DND-41 (cell line): ENCODE measurements at regions not wholly inside any gene's neighbourhood (a gene's known extent, or its start where the extent isn't known, plus 50 kb on each side); places are given as distances from the start of the nearest gene placed in this dataset.
A peak's percentile ranks its signal among the peaks of the same experiment; 100 is the strongest.

Experiments
- ATAC-seq: fragments of 200-7000 bp; cut with Tn5 transposase; 3 replicates; pipeline ENCODE4 v1.9.1; 2021; ENCODE audit warnings: low read depth; ENCODE audit not compliant: insufficient read depth
- DNase-seq: peaks from one replicate; pipeline ENCODE4 v3.0.0-alpha.2; 2020
- H2AFZ ChIP-seq: 2 replicates; pipeline ENCODE4 v1.6.0; 2012; ENCODE audit warnings: low read depth, low read length
- H3K27ac ChIP-seq: 2 replicates; pipeline ENCODE4 v1.5.1; 2012; ENCODE audit warnings: low read length, inconsistent platforms
- H3K27me3 ChIP-seq: fragments of 200-600 bp; sonication (generic); 2 replicates; pipeline ENCODE4 v1.6.0; 2012; ENCODE audit warnings: low read length, mild to moderate bottlenecking, inconsistent platforms; ENCODE audit not compliant: insufficient read depth, poor library complexity
- H3K36me3 ChIP-seq: 2 replicates; pipeline ENCODE4 v1.5.1; 2012; ENCODE audit warnings: low read length, inconsistent platforms; ENCODE audit not compliant: insufficient read depth
- H3K4me1 ChIP-seq: 2 replicates; pipeline ENCODE4 v1.5.1; 2012; ENCODE audit warnings: mild to moderate bottlenecking, low read length; ENCODE audit not compliant: insufficient read depth
- H3K4me2 ChIP-seq: 2 replicates; pipeline ENCODE4 v1.6.0; 2012; ENCODE audit warnings: mild to moderate bottlenecking, moderate library complexity, low read length, inconsistent platforms; ENCODE audit not compliant: insufficient read depth
- H3K4me3 ChIP-seq, 2 experiments: fragments of 200-600 bp in 1 of 2; shearing (Covaris generic) in 1 of 2; 2 replicates each; pipeline ENCODE4 v1.5.1; 2012 to 2016; ENCODE audit warnings: inconsistent platforms in 2 of 2, low read length in 2 of 2, mild to moderate bottlenecking in 2 of 2, low read depth in 1 of 2, moderate library complexity in 1 of 2
- H3K79me2 ChIP-seq: 2 replicates; pipeline ENCODE4 v1.6.0; 2012; ENCODE audit warnings: low read length, inconsistent platforms; ENCODE audit not compliant: insufficient read depth
- H3K9ac ChIP-seq: 2 replicates; pipeline ENCODE4 v1.6.0; 2012; ENCODE audit warnings: low read depth, mild to moderate bottlenecking, inconsistent platforms, low read length, moderate library complexity
- H3K9me3 ChIP-seq: 2 replicates; pipeline ENCODE4 v1.5.1; 2012; ENCODE audit warnings: low read length, moderate library complexity, mild to moderate bottlenecking, inconsistent platforms; ENCODE audit not compliant: insufficient read depth, severe bottlenecking
- H4K20me1 ChIP-seq: 2 replicates; pipeline ENCODE4 v1.6.0; 2012; ENCODE audit warnings: low read length; ENCODE audit not compliant: insufficient read depth
- EZH2 ChIP-seq: IDR thresholded peaks from 3 replicates; pipeline ENCODE4 v1.6.1; 2012; ENCODE audit warnings: borderline replicate concordance, low read depth, mild to moderate bottlenecking, moderate library complexity, low read length, inconsistent platforms; ENCODE audit not compliant: severe bottlenecking
- TF ChIP-seq, protein P1 (sequence below): IDR thresholded peaks from 2 replicates; pipeline ENCODE4 v1.5.1; 2012; ENCODE audit warnings: borderline replicate concordance, low read length, moderate library complexity, mild to moderate bottlenecking; ENCODE audit not compliant: poor library complexity, severe bottlenecking; ENCODE audit errors: extremely low read depth

DNA sequence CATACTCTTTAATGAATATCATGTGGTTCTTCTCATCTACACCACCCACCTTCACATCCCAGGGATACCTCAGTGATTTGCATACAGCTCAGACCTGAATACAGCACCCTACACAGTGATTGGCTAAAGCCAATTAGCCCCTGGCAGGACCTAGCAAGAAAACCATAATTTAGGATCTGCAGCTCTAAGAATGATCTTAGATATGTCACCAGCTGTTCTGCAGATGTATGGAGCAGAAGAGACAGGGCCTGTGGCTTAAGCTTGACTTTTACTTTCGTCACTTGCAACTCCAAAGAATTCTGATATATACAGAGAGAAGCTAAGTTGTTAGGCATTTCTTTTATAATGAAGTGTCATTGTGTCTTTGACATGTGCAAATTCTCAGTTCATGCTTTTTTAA, 483.2 kb upstream of the C9orf72 start:
- Histone ChIP-seq H4K20me1 (no peaks in the 10 kb centered on the region), H3K79me2 (no peaks in the 10 kb centered on the region), H3K36me3 (no peaks in the 10 kb centered on the region), H3K4me1 (no peaks in the 10 kb centered on the region), H3K9ac (no peak overlapping the region), H3K27me3 (no peaks in the 10 kb centered on the region), H3K4me2 (no peak overlapping the region), H3K27ac (no peak overlapping the region), H2AFZ (no peak overlapping the region), H3K9me3 (no peaks in the 10 kb centered on the region), H3K4me3 (no peak overlapping the region)
- no peak for DNase-seq
- TF ChIP-seq EZH2: no peak
- TF ChIP-seq, protein P1, sequence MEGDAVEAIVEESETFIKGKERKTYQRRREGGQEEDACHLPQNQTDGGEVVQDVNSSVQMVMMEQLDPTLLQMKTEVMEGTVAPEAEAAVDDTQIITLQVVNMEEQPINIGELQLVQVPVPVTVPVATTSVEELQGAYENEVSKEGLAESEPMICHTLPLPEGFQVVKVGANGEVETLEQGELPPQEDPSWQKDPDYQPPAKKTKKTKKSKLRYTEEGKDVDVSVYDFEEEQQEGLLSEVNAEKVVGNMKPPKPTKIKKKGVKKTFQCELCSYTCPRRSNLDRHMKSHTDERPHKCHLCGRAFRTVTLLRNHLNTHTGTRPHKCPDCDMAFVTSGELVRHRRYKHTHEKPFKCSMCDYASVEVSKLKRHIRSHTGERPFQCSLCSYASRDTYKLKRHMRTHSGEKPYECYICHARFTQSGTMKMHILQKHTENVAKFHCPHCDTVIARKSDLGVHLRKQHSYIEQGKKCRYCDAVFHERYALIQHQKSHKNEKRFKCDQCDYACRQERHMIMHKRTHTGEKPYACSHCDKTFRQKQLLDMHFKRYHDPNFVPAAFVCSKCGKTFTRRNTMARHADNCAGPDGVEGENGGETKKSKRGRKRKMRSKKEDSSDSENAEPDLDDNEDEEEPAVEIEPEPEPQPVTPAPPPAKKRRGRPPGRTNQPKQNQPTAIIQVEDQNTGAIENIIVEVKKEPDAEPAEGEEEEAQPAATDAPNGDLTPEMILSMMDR: no peak
- ATAC-seq: no peak

DNA sequence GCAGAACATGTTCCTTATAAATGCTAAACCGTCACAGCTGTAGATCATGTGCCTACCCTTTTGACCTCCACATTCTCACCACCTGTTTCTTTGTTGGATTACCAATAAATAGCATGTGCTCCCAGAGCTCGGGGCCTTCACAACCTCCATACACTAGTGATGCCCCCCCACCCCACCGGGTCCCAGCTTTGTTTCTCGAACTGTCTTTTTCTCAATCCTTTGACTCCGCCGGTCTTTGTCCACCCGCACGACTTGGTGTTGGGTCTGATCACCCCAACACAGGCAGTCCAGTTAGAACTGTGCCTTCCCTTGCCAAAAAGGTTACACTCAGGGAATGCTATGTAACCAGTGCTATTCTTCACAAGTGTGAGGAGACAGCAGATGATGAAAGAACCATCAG, 485.9 kb upstream of the C9orf72 start:
- no peaks in the 10 kb centered on the region for H3K4me1 ChIP-seq
- H3K4me2 ChIP-seq: no peak overlapping the region
- H3K79me2 ChIP-seq: no peaks in the 10 kb centered on the region
- no peak for ATAC-seq
- H3K4me3 ChIP-seq: no peak overlapping the region
- no peak overlapping the region for H2AFZ ChIP-seq
- no peak overlapping the region for H3K9ac ChIP-seq
- H3K36me3 ChIP-seq: no peaks in the 10 kb centered on the region
- H3K27me3 ChIP-seq: no peaks in the 10 kb centered on the region
- DNase-seq: no peak
- TF ChIP-seq, protein P1: no peak
- no peak for TF ChIP-seq EZH2
- H3K9me3 ChIP-seq: no peaks in the 10 kb centered on the region
- no peak overlapping the region for H3K27ac ChIP-seq
- H4K20me1 ChIP-seq: no peaks in the 10 kb centered on the region

DNA sequence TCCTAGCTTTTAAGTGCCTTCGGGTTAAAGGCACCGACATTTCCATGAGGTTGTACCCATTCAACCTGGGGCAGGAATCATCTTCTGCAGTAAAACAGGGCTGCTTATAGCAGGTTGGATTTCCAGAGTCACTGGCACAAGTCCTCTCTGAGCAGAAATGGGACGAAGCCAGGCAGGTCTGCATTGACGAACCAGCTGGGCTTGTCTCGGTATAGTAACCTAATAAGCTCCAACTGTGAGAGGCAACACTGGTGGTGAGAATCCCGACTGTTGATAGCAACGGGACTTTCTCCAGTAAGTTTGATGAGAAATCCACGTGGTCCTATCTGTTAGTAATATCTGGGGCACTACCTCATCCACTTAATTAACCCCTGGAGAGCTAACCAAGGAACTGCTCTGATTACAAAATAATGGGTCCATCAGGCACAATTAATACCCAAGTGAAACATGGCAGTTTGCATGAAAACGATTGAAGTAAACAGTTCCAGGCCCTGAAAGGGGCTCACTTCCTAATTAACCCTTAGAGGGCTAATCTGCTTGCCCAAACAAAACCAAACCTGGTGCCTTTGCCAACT, 491.0 kb upstream of the C9orf72 start:
- Histone ChIP-seq H2AFZ (no peak overlapping the region), H3K9ac (no peak overlapping the region), H3K79me2 (no peaks in the 10 kb centered on the region), H3K27me3 (no peaks in the 10 kb centered on the region), H3K4me2 (no peak overlapping the region), H3K9me3 (no peaks in the 10 kb centered on the region), H3K27ac (no peak overlapping the region), H3K36me3 (no peaks in the 10 kb centered on the region), H3K4me3 (no peak overlapping the region), H4K20me1 (no peaks in the 10 kb centered on the region), H3K4me1 (no peaks in the 10 kb centered on the region)
- DNase-seq (no peak), ATAC-seq (no peak)
- TF ChIP-seq EZH2: no peak
- TF ChIP-seq, protein P1: no peak

DNA sequence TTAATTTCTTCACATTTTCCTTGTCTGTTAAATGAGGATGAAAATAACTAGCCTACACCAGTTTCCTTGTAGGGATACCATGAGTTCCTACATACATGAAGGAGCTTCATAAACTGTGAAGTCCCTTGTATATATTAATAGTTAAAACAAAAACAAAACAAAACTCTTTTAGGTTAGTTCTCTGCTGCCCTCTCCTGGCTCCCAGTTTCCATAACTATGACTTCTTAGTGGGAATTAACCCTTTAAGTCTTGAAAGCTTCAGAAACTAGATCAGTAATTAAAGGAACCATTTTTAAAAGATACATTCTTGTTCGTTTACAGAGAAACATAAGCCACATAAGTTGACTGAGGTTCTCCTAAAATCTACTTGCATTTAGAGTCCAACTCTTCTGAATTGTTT, 500.0 kb upstream of the C9orf72 start:
- H2AFZ ChIP-seq: no peak overlapping the region
- H3K4me1 ChIP-seq: no peaks in the 10 kb centered on the region
- H3K4me2 ChIP-seq: no peak overlapping the region
- H3K9me3 ChIP-seq: no peaks in the 10 kb centered on the region
- DNase-seq (no peak), ATAC-seq (no peak)
- H3K4me3 ChIP-seq: no peak overlapping the region
- no peak overlapping the region for H3K27ac ChIP-seq
- no peaks in the 10 kb centered on the region for H4K20me1 ChIP-seq
- TF ChIP-seq, protein P1: peak; percentile 36
- no peak for TF ChIP-seq EZH2
- no peaks in the 10 kb centered on the region for H3K36me3 ChIP-seq
- no peak overlapping the region for H3K9ac ChIP-seq
- H3K27me3 ChIP-seq: no peaks in the 10 kb centered on the region
- no peaks in the 10 kb centered on the region for H3K79me2 ChIP-seq
